Esophagus muscularis mucosa (tissue), 4 donors: ENCODE measurements at regions not wholly inside any gene's neighbourhood (a gene's known extent, or its start where the extent isn't known, plus 50 kb on each side); places are given as distances from the start of the nearest gene placed in this dataset.

Experiments used
- DNase-seq: peaks from one replicate; pipeline ENCODE4 v3.0.0-alpha.2; 2017; ENCODE audit errors: extremely low spot score
- H3K27ac ChIP-seq, 4 donors: fragments of 200-600 bp; sonication (generic); replicated peaks in 1 of 4; 1 replicate in 3 of 4; 2 replicates in 1 of 4; pipeline ENCODE4 v1.5.1; 2016 to 2019; ENCODE audit warnings: mild to moderate bottlenecking in 1 of 4
- H3K27me3 ChIP-seq, 4 donors: fragments of 200-600 bp; sonication (generic); one replicate each; pipeline versions ENCODE4 v1.5.1 to v1.6.0; 2016 to 2019
- H3K36me3 ChIP-seq, 4 donors: fragments of 200-600 bp; sonication (generic); one replicate each; pipeline ENCODE4 v1.5.1; 2016 to 2019
- H3K4me1 ChIP-seq, 4 donors: fragments of 200-600 bp; sonication (generic); one replicate each; pipeline ENCODE4 v1.5.1; 2016 to 2019
- H3K4me3 ChIP-seq, 4 donors: fragments of 200-600 bp; sonication (generic); 1 replicate in 2 of 4; 2 replicates in 2 of 4; pipeline ENCODE4 v1.5.1; 2016 to 2019; ENCODE audit warnings: mild to moderate bottlenecking in 4 of 4, moderate library complexity in 1 of 4
- H3K9me3 ChIP-seq, 4 donors: fragments of 200-600 bp; sonication (generic); 1 replicate in 3 of 4; 2 replicates in 1 of 4; pipeline ENCODE4 v1.5.1; 2016 to 2019
- EP300 ChIP-seq: sonication (generic); formaldehyde crosslinking; IDR thresholded peaks from one replicate; pipeline ENCODE4 v1.6.1; 2017; ENCODE audit warnings: antibody characterized with exemption
- POLR2A ChIP-seq: fragments of 450-650 bp; IDR thresholded peaks from one replicate; pipeline ENCODE4 v1.6.1; 2017; ENCODE audit warnings: antibody characterized with exemption, moderate library complexity, mild to moderate bottlenecking, low read depth
- POLR2AphosphoS5 ChIP-seq, 2 donors: sonication (generic); formaldehyde crosslinking; IDR thresholded peaks; one replicate each; pipeline ENCODE4 v1.6.1; 2017; ENCODE audit warnings: antibody characterized with exemption in 2 of 2
- WGBS: methylation state at CpG from one replicate; pipeline ENCODE4 v1.1.5; 2018; 5-methylcytosine and 5-hydroxymethylcytosine counted together
- intact Hi-C: fragments of 100-400 bp; cut with DNase I; formaldehyde crosslinking; loops from one replicate; pipeline ENCODE4 v1.15.1; 2023
- TF ChIP-seq, protein P1 (sequence below), 3 experiments: fragments of 200-600 bp in 2 of 3; fragments of 450-650 bp in 1 of 3; sonication (generic) in 2 of 3; IDR thresholded peaks; one replicate each; pipeline ENCODE4 v1.5.1; 2017 to 2019; ENCODE audit warnings: antibody characterized with exemption in 3 of 3, mild to moderate bottlenecking in 2 of 3, moderate library complexity in 1 of 3

DNA sequence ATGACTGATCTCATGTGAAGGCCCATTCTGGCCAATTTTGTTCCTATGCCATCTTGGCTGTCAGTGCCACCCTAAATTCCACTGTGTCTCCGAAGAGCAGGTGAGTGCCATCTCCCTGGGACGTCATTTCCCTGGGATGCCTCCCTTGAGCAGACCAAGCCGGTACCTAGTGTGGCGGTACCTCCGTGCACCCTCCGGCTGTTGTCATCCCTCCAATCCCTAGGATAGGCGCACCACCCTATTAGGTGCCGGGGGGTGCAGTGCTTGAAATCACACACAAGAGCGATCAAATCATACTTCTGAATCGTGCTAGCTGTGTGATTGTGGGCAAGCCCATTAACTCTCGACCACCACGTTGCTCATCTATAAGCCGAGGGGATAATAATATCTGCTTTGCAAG is 81.8 kb upstream of the GLI2 start:
- Histone ChIP-seq H3K4me1 (peaks cover 3 to 30% (median 24%) of the 10 kb centered on the region in 4 donors), H3K27ac (no peak overlapping the region), H3K4me3 (no peak overlapping the region), H3K9me3 (peaks cover 3 to 29% (median 28%) of the 10 kb centered on the region in 4 donors), H3K36me3 (no peaks in the 10 kb centered on the region), H3K27me3 (peaks cover 0 to 24% (median 5%) of the 10 kb centered on the region in 4 donors)
- intact Hi-C loops: no loop called here
- DNase-seq: no peak
- TF ChIP-seq, protein P1, sequence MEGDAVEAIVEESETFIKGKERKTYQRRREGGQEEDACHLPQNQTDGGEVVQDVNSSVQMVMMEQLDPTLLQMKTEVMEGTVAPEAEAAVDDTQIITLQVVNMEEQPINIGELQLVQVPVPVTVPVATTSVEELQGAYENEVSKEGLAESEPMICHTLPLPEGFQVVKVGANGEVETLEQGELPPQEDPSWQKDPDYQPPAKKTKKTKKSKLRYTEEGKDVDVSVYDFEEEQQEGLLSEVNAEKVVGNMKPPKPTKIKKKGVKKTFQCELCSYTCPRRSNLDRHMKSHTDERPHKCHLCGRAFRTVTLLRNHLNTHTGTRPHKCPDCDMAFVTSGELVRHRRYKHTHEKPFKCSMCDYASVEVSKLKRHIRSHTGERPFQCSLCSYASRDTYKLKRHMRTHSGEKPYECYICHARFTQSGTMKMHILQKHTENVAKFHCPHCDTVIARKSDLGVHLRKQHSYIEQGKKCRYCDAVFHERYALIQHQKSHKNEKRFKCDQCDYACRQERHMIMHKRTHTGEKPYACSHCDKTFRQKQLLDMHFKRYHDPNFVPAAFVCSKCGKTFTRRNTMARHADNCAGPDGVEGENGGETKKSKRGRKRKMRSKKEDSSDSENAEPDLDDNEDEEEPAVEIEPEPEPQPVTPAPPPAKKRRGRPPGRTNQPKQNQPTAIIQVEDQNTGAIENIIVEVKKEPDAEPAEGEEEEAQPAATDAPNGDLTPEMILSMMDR (IDR thresholded peaks at IDR 0.05): no peak
- TF ChIP-seq POLR2A: no peak
- TF ChIP-seq EP300: no peak
- TF ChIP-seq POLR2AphosphoS5 (IDR thresholded peaks at IDR 0.05): no peak
- WGBS: 86% methylated on average over 13 of the region's 13 CpGs

- TF ChIP-seq POLR2AphosphoS5 (IDR thresholded peaks at IDR 0.05) (no peak), EP300 (no peak), POLR2A (no peak)
- Histone ChIP-seq H3K9me3 (peaks cover 3 to 24% (median 23%) of the 10 kb centered on the region in 4 donors), H3K4me1 (peaks cover 3 to 33% (median 26%) of the 10 kb centered on the region in 4 donors), H3K27ac (no peak overlapping the region), H3K36me3 (no peaks in the 10 kb centered on the region), H3K27me3 (peaks cover 0 to 24% (median 5%) of the 10 kb centered on the region in 4 donors), H3K4me3 (peak overlapping the region in 2 of 4 donors; percentile 6 to 7)
- DNase-seq: no peak
- intact Hi-C loops: no loop called here
- 25% methylated on average over 45 of the region's 54 CpGs for WGBS
Measured at GRCh38 chr2:120654381-120655134, 81.1 kb upstream of the GLI2 start.

DNA sequence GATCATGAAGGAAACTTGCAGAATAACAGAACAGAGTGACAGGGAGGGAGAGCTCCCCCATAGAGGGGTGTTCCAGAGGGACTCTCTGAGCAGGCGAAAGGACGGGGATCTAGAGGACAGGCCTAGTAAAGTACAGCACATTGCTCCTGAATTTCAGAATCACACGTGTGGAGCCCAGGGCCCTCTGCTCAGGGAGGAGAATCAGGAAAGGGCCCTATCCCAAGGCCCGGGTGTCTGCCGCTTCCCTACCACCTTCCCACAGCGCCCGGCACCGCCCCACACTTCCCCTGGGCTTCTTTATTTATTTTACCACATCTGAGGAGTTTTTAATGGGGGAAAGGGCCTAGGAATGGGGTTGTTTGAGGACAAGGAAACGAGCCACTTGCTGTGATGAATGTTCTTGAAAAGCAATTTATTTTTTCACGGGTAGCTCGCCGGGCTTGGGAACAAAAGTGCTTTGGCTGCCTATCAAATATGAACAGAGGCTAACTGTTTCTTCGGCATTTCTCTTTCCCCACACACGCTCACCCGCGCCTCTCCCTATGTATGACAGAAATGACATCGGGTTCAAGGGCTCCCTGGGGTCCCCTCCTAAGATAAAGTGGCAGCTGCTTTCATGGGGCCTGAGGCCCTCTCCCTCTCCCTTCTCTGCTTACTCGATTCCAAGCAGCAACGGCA is 79.3 kb upstream of the GLI2 start:
- no peak for TF ChIP-seq POLR2A
- no peak for TF ChIP-seq POLR2AphosphoS5 (IDR thresholded peaks at IDR 0.05)
- TF ChIP-seq, protein P1 (IDR thresholded peaks at IDR 0.05): no peak
- TF ChIP-seq EP300: no peak
- Histone ChIP-seq H3K4me3 (no peak overlapping the region), H3K27me3 (peaks cover 0 to 27% (median 5%) of the 10 kb centered on the region in 4 donors), H3K36me3 (no peaks in the 10 kb centered on the region), H3K9me3 (peaks cover 0 to 6% (median 5%) of the 10 kb centered on the region in 4 donors), H3K4me1 (peaks cover 8 to 51% (median 35%) of the 10 kb centered on the region in 4 donors), H3K27ac (peak overlapping the region in 2 of 4 donors; percentile 14 to 21)
- intact Hi-C loops: no loop called here
- WGBS: 49% methylated on average over 19 of the region's 19 CpGs
- DNase-seq: no peak

- WGBS: 94% methylated on average over 4 of the region's 7 CpGs
- Histone ChIP-seq H3K27ac (no peak overlapping the region), H3K9me3 (no peaks in the 10 kb centered on the region), H3K4me1 (peaks cover 14 to 55% (median 39%) of the 10 kb centered on the region in 4 donors), H3K4me3 (no peak overlapping the region), H3K36me3 (no peaks in the 10 kb centered on the region), H3K27me3 (peaks cover 0 to 24% (median 5%) of the 10 kb centered on the region in 4 donors)
- DNase-seq: no peak
- TF ChIP-seq POLR2A (no peak), EP300 (no peak)
- intact Hi-C loops: no loop called here
Measured at GRCh38 chr2:120658042-120658769, 77.5 kb upstream of the GLI2 start.

DNA sequence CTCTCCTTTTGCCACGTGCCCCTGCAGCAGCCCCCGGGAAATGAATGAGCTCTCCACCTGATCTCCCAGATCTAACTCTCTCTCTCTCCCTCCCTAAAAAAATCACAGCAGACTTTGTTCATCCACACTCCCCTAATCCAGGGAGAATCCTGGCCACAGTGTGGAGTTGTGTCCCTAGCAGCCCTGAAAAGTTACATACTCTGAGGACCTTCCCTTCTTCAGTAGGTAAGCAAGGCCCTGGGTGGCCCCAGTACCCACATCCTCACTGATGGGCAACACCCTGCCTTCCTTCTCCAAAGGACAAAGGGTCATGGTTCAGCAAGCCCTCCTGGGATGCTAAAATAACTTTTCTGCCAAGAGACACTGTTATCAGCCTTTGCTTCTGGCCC is 76.9 kb upstream of the GLI2 start:
- Histone ChIP-seq H3K4me3 (no peak overlapping the region), H3K9me3 (no peaks in the 10 kb centered on the region), H3K4me1 (peaks cover 14 to 55% (median 39%) of the 10 kb centered on the region in 4 donors), H3K27me3 (peaks cover 0 to 19% (median 5%) of the 10 kb centered on the region in 4 donors), H3K27ac (no peak overlapping the region), H3K36me3 (no peaks in the 10 kb centered on the region)
- WGBS: 93% methylated on average over 2 of the region's 2 CpGs
- intact Hi-C loops: no loop called here
- DNase-seq: no peak
- TF ChIP-seq, protein P1 (IDR thresholded peaks at IDR 0.05): no peak
